ENCODE measurements at regions not wholly inside any gene's neighbourhood (a gene's known extent, or its start where the extent isn't known, plus 50 kb on each side); places are given as distances from the start of the nearest gene placed in this dataset.

DNA sequence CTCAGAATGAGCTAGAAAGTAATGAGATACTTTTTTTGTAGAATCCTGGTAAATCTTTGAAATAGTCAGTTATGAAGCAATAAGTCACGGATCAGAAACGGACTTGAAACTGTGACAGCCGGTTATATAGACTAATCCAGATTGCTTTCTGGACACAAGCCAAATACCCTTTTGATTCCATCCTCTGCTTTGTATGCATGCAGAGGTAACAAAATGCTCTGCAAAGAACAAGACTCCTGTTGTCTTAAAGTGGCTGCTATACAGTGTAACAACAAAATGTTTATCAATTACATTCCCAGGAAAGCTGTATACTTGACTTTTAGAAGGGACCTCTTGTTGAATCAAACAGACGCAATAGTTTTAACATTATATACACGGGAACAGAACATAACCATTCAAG is 66.5 kb upstream of the STARD13 start:
- no peak for TF ChIP-seq EZH2 (IDR thresholded peaks at IDR 0.05; ENCODE audit: borderline replicate concordance, low read length)
- TF ChIP-seq, protein P1, sequence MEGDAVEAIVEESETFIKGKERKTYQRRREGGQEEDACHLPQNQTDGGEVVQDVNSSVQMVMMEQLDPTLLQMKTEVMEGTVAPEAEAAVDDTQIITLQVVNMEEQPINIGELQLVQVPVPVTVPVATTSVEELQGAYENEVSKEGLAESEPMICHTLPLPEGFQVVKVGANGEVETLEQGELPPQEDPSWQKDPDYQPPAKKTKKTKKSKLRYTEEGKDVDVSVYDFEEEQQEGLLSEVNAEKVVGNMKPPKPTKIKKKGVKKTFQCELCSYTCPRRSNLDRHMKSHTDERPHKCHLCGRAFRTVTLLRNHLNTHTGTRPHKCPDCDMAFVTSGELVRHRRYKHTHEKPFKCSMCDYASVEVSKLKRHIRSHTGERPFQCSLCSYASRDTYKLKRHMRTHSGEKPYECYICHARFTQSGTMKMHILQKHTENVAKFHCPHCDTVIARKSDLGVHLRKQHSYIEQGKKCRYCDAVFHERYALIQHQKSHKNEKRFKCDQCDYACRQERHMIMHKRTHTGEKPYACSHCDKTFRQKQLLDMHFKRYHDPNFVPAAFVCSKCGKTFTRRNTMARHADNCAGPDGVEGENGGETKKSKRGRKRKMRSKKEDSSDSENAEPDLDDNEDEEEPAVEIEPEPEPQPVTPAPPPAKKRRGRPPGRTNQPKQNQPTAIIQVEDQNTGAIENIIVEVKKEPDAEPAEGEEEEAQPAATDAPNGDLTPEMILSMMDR (conservative IDR thresholded peaks at IDR 0.05 in 1 of 2, IDR thresholded peaks at IDR 0.05 in 1 of 2; ENCODE audit: extremely low read depth in 1 of 2, insufficient read depth in 1 of 2, low read depth in 1 of 2, low read length in 2 of 2), result no peak
